Retina (tissue), 1 donor: ENCODE measurements at regions not wholly inside any gene's neighbourhood (a gene's known extent, or its start where the extent isn't known, plus 50 kb on each side); places are given as distances from the start of the nearest gene placed in this dataset.
A peak's percentile ranks its signal among the peaks of the same experiment; 100 is the strongest.

ENCODE experiments used
- DNase-seq: peaks from one replicate; pipeline ENCODE4 v3.0.0-alpha.2; 2016

DNA sequence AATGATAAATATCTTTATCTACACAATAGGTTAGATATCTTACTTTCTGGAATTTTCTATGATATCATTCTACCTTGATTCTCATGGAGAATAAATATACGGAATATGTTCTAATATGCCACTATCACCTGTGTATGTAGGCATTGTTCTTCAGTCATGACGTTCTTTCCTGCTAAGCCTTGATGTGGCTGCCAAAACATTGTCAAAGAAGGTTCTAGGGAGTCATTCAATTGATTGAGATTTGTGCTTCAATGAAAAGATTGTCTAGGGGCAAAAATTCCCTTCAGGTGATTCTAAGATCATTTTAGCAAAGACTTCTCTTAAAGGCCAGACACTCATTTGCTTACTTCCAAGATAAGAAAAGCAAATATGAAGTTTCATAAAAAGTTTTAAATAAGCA is 118.1 kb downstream of the MAT2B start:
- DNase-seq: no peak

- DNase-seq: peak; percentile 21
Observed at GRCh38 chr5:163623986-163624385, 118.6 kb downstream of the MAT2B start.

DNA sequence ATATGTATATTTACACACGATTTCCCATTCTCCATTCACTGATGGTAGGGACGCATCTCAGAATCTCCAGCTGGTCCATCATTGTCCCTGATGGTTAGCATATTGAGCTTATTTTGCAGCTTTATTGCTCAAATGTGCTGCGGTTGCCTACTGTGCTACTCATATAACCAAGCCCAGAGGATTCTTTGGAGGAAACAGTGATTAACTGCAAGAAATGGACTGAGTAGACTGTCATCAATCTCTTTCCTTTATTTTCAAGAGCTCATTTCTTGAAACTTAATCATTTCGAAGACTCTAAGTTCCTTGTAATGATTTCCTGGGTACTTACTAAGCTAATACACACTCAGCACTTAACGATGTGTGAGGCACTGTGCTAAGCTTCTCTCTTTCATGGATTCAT is 119.0 kb downstream of the MAT2B start:
- DNase-seq: no peak

DNA sequence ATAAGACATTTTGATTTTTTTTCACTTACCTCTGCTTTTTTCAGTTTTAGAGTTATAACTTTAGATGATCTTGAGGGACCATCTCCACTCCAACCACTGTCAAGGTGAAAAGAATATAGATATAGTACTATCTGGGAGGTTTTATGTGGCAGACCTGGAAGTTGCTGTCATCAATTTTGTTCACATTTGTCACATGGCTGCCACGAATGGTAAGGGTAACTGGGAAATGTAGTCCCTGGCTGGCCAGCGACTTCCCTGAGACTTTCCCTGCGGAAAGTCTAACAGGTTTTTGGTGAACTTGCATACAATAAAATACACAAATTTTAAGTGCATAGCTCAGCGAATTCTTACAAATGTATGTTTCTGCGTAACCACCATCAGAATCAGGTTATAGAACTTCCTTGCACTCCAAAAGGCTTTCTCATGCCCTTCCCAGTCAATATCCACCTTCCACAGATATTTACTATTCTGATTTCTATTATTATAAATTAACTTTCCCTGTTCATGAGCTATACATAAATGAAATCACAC is 121.5 kb downstream of the MAT2B start:
- DNase-seq: no peak

- no peak for DNase-seq
Observed at GRCh38 chr5:163631856-163632255, 126.4 kb downstream of the MAT2B start.

GRCh38 chr5:163633926-163634460 is 128.6 kb downstream of the MAT2B start:
- peak; percentile 39 for DNase-seq

GRCh38 chr5:163635631-163636030 is 130.2 kb downstream of the MAT2B start:
- DNase-seq: no peak

GRCh38 chr5:163642904-163643303 is 137.5 kb downstream of the MAT2B start:
- DNase-seq: no peak

GRCh38 chr5:163645421-163646416 is 140.3 kb downstream of the MAT2B start:
- DNase-seq: no peak

GRCh38 chr5:163649514-163649913 is 144.1 kb downstream of the MAT2B start:
- DNase-seq: no peak

DNA sequence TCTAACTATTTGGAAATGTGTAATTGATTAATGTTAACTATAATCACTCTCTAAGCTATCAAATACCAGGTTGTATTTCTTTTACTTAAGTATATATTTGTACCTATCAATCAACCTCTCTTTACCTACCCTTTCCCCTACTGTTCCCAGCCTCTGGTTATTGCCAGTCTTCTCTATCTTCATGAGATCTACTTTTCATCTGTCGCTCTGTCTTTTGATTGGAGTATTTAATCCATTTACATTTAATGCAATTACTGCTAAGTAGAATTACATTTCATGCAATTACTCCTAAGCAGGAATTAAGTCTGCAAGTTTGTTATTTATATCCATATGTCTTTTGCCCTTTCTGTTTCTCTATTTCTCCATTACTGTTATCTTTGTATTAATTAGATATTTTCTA is 148.1 kb downstream of the MAT2B start:
- DNase-seq: no peak

DNA sequence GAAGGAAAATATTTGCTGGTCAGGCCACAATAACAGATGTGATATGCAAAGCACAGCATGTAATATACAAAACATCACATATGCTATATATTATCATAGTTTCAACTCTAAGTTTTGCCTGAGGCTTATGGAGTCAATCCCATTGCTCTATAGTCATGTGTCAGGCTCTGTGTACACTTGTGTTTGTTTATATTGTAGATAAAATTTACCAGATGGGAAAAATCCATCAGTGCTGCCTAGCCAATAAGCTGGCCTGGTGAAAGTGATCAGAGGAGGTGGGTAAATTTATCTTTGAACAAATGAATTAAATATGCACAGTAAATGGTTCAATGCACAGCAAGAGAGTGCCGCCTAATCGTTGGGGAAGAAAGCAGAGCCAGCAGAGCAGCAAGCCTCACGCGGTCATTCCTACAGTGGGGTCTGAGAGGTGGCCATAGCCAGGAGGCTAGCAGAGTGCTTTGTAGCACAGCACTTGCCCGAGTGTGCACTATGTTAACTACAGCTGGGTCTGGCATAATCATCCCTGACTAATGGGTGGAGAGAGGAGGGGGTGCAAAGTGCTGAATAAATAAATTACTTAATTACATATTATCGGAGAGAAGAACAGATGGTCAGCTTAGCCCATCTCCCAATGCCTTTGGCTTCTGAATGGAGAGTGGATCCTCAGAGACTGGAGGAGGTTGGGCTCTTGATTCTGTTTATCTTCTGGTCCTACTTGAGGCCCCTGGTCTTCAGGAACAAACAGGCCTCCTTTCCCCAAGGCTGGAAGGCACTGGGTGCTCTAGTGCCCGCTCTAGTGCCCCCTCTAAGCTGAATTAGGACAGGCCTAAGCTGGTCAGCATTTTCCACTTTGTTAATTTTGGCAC is 153.5 kb downstream of the MAT2B start:
- peak; percentile 29 for DNase-seq

- no peak for DNase-seq
Observed at GRCh38 chr5:163659568-163659902, 154.1 kb downstream of the MAT2B start.

- no peak for DNase-seq
Observed at GRCh38 chr5:163660486-163660885, 155.1 kb downstream of the MAT2B start.

DNA sequence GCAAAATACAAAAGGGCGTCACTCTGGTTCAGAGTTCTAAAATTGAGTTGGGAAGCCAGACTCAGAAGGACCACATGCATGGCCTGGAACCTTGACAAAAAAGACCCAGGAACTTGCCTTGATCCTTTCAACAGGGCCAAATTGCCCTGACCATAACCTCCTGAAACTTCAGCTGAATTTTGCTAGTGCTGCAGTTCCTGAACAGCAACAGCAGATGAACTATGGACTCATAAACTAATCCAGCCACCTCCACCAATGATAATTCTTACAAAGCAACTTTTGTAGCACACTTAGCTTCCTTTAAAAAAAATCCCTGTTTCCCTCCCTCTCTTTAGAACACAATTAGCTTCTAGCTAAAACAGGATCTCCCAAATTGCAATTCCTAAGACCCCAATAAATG is 155.9 kb downstream of the MAT2B start:
- no peak for DNase-seq

DNA sequence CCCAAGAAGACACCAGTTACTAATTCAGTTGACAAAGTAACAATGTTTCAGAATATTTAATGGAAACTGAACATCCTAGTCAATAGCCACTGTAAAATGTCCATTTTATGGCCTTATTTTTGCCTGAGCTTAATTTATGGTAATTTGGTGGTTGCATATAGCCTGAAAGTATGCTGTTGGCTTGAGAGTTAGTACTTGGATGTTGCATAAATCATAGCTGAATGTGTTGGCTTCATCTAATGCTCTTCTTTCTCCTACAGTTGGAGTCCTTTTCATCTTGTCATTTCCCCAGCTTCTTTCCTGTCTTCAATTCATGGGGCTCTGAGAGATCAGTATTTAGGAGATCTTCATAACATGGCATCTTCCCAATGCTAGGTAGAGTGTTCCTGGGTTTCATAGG is 164.6 kb downstream of the MAT2B start:
- no peak for DNase-seq

DNA sequence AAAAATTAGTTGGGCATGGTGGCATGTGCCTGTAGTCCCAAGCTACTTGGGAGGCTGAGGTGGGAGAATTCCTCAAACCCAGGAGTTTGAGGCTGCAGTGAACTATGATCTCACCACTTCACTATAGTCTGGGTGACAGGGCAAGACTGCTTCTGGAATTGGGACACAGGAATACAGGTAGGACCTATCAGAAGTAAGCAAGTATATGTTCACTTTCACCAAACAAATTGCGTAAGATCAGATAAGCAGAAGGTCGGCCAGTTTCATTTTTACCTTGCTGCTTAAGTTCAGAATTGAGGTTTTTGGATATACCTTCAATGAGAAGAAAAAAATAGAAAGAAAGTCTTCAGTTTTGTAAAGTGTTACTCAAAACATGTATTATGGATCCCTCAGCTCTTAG is 171.7 kb downstream of the MAT2B start:
- no peak for DNase-seq

DNA sequence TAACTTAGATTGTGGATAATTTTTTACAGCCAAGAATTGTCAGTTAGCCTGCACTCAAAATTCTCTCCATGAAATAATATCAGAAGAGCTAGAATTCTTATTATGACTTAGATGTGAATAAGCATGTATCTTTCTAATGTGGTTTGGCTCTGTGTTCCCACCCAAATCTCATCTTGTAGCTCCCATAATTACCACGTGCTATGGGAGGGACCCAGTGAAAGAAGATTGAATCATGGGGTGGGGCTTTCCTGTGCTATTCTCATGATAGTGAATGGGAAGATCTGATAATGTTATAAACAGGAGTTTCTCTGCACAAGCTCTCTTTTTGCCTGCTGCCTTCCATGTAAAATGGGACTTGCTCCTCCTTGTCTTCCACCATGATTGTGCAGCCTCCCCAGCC is 176.8 kb downstream of the MAT2B start:
- DNase-seq: no peak

- DNase-seq: no peak
Observed at GRCh38 chr5:163687414-163687813, 182.0 kb downstream of the MAT2B start.

DNA sequence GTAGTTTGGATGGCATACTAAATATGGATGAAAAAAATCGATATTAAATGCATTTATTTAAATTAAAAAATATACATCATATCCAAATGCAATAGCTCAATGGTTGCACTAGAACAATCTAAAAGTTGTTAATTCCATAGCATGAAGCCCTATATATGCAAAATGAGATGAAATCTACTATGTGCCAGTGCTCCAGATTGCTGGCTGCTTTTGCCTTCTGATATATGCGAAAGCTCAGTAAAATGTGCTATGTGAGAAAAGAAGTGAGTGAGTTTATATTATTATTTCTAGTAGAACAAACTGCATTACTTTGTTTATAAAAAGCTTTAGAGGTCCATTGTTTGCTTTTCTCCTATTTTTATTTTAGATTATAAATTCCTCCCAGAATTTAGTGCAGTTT is 186.7 kb downstream of the MAT2B start:
- DNase-seq: no peak

DNA sequence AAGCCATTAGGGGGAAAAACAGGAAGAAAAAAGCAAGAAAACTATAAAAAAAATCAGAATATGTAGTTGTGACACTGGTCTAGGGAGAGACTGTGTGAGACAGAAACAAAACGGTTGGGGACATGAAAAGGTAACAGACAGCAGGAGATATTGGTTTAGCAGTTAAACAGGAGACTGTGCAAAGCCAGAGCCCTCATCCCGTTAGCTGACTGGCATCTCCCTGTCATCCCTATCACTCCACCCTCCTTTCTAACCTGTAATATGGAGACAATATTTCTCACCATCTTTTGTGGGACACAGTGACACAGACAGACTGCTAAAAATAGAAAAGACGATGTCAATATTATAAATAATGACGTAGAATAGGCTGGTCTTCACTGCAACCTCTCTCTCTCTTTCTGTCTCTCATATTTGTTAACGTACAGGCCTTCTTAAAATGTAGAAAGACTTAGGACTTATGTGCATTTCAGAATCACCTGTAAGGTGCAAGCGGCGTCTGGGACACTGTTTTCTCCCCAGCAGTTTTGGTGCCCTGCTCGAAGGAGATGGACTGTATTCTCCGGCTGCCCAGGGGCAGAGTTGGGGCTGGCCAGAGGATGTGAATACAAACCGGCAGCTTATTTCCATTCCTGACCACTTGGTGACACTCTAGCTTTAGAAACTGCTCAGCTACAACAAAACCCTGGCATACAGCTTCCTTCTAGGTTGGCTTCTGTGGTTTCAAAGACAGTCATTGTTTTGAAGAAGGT is 190.6 kb downstream of the MAT2B start:
- DNase-seq: peak; percentile 90

- no peak for DNase-seq
Observed at GRCh38 chr5:163696579-163696887, 191.1 kb downstream of the MAT2B start.
